Suprapubic skin (tissue), 4 donors: ENCODE measurements at regions not wholly inside any gene's neighbourhood (a gene's known extent, or its start where the extent isn't known, plus 50 kb on each side); places are given as distances from the start of the nearest gene placed in this dataset.

ENCODE experiments used
- CTCF ChIP-seq, 2 donors: fragments of 200-600 bp in 1 of 2; fragments of 450-650 bp in 1 of 2; sonication (generic) in 1 of 2; IDR thresholded peaks; one replicate each; pipeline ENCODE4 v1.5.1; 2016 to 2019; ENCODE audit warnings: antibody characterized with exemption in 2 of 2, mild to moderate bottlenecking in 1 of 2, moderate library complexity in 1 of 2
- POLR2A ChIP-seq, 2 donors: fragments of 450-650 bp; IDR thresholded peaks; one replicate each; pipeline ENCODE4 v1.6.1; 2017; ENCODE audit warnings: antibody characterized with exemption in 2 of 2, mild to moderate bottlenecking in 2 of 2, moderate library complexity in 2 of 2
- POLR2AphosphoS5 ChIP-seq, 3 donors: sonication (generic); formaldehyde crosslinking; IDR thresholded peaks; one replicate each; pipeline ENCODE4 v1.6.1; 2017; ENCODE audit warnings: antibody characterized with exemption in 3 of 3

GRCh38 chr12:67377541-67377940 lies 108.4 kb downstream of the CAND1 start:
- TF ChIP-seq CTCF (IDR thresholded peaks at IDR 0.05) (no peak), POLR2A (IDR thresholded peaks at IDR 0.05) (no peak), POLR2AphosphoS5 (IDR thresholded peaks at IDR 0.05) (no peak)
